ENCODE measurements at regions not wholly inside any gene's neighbourhood (a gene's known extent, or its start where the extent isn't known, plus 50 kb on each side); places are given as distances from the start of the nearest gene placed in this dataset.

- TF ChIP-seq WT1 (tag by site-specific recombination; IDR thresholded peaks at IDR 0.05) = no peak
Observed at GRCh38 chr13:91042870-91043269, 304.6 kb upstream of the MIR17HG start (continued).

GRCh38 chr13:91045351-91046034, 302.0 kb upstream of the MIR17HG start:
- no peaks in the 10 kb centered on the region for H3K4me1 ChIP-seq (ENCODE audit: control insufficient read depth, insufficient read depth, low read length)
- TF ChIP-seq KLF9 (tag by site-specific recombination; IDR thresholded peaks at IDR 0.05; ENCODE audit: low read depth) (no peak), ZNF654 (tag by site-specific recombination; IDR thresholded peaks at IDR 0.05; ENCODE audit: low read depth) (peak; percentile 18; the same call in 1 of the 2 replicates), KLF8 (tag by site-specific recombination; IDR thresholded peaks at IDR 0.05) (no peak)
- H3K9me3 ChIP-seq (ENCODE audit: control insufficient read depth, insufficient read depth, low read depth, low read length) = no peaks in the 10 kb centered on the region
- CTCF ChIA-PET = no interaction called here
- H3K36me3 ChIP-seq (ENCODE audit: control insufficient read depth in 2 of 2, insufficient read depth in 1 of 2, low read length in 2 of 2) = no peaks in the 10 kb centered on the region
- H3K4me3 ChIP-seq (ENCODE audit: low read depth, low read length) = no peak overlapping the region
- no peak overlapping the region for H3K27ac ChIP-seq (ENCODE audit: extremely low read depth, low read depth, low read length)
- POLR2A ChIA-PET = no interaction called here

- CTCF ChIA-PET = interaction anchor here (0.6 kb wide), 1 partner anchor 29 kb away, joined by 3 read pairs; no protein-coding TSS in a partner anchor
- no peak for TF ChIP-seq ZNF610 (tag by site-specific recombination; IDR thresholded peaks at IDR 0.05; ENCODE audit: borderline replicate concordance)
- TF ChIP-seq, protein P1, sequence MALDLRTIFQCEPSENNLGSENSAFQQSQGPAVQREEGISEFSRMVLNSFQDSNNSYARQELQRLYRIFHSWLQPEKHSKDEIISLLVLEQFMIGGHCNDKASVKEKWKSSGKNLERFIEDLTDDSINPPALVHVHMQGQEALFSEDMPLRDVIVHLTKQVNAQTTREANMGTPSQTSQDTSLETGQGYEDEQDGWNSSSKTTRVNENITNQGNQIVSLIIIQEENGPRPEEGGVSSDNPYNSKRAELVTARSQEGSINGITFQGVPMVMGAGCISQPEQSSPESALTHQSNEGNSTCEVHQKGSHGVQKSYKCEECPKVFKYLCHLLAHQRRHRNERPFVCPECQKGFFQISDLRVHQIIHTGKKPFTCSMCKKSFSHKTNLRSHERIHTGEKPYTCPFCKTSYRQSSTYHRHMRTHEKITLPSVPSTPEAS (tag by site-specific recombination; IDR thresholded peaks at IDR 0.05) = no peak
- TF ChIP-seq IKZF3 (tag by site-specific recombination; IDR thresholded peaks at IDR 0.05) = no peak
- TF ChIP-seq ZNF24 (tag by site-specific recombination; IDR thresholded peaks at IDR 0.05) = no peak
- no peak for TF ChIP-seq ZNF473 (tag by site-specific recombination; IDR thresholded peaks at IDR 0.05)
- TF ChIP-seq ZNF16 (tag by site-specific recombination; IDR thresholded peaks at IDR 0.05; ENCODE audit: low read depth) = no peak
- TF ChIP-seq BCL11A (tag by site-specific recombination; IDR thresholded peaks at IDR 0.05; ENCODE audit: low read depth) = no peak
- no peak for TF ChIP-seq SCRT2 (tag by site-specific recombination; IDR thresholded peaks at IDR 0.05)
- no peak for TF ChIP-seq ZSCAN18 (tag by site-specific recombination; IDR thresholded peaks at IDR 0.05)
- TF ChIP-seq YY1 (tag by site-specific recombination; IDR thresholded peaks at IDR 0.05) = no peak
- TF ChIP-seq ZSCAN16 (tag by site-specific recombination; IDR thresholded peaks at IDR 0.05) = no peak
- no peak for TF ChIP-seq ZNF514 (tag by site-specific recombination; IDR thresholded peaks at IDR 0.05)
- TF ChIP-seq ZNF174 (tag by site-specific recombination; IDR thresholded peaks at IDR 0.05) = no peak
- TF ChIP-seq BCL6B (tag by site-specific recombination; IDR thresholded peaks at IDR 0.05) = no peak
- TF ChIP-seq, protein P2, sequence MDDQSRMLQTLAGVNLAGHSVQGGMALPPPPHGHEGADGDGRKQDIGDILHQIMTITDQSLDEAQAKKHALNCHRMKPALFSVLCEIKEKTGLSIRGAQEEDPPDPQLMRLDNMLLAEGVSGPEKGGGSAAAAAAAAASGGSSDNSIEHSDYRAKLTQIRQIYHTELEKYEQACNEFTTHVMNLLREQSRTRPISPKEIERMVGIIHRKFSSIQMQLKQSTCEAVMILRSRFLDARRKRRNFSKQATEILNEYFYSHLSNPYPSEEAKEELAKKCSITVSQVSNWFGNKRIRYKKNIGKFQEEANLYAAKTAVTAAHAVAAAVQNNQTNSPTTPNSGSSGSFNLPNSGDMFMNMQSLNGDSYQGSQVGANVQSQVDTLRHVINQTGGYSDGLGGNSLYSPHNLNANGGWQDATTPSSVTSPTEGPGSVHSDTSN (CRISPR knock-in tag; IDR thresholded peaks at IDR 0.05) = no peak
- no peak for TF ChIP-seq ZSCAN23 (tag by site-specific recombination; IDR thresholded peaks at IDR 0.05)
- TF ChIP-seq ZNF404 (tag by site-specific recombination; IDR thresholded peaks at IDR 0.05) = no peak
- TF ChIP-seq ZNF37A (tag by site-specific recombination; IDR thresholded peaks at IDR 0.05) = no peak
- TF ChIP-seq KLF9 (tag by site-specific recombination; IDR thresholded peaks at IDR 0.05; ENCODE audit: low read depth) = no peak
- H3K36me3 ChIP-seq (ENCODE audit: control insufficient read depth in 2 of 2, insufficient read depth in 1 of 2, low read length in 2 of 2) = no peaks in the 10 kb centered on the region
- POLR2A ChIA-PET = no interaction called here
- H3K4me3 ChIP-seq (ENCODE audit: low read depth, low read length) = no peak overlapping the region
- no peaks in the 10 kb centered on the region for H3K9me3 ChIP-seq (ENCODE audit: control insufficient read depth, insufficient read depth, low read depth, low read length)
- H3K4me1 ChIP-seq (ENCODE audit: control insufficient read depth, insufficient read depth, low read length) = no peaks in the 10 kb centered on the region
- H3K27ac ChIP-seq (ENCODE audit: extremely low read depth, low read depth, low read length) = no peak overlapping the region
Observed at GRCh38 chr13:91046715-91047327, 300.7 kb upstream of the MIR17HG start.

Data from HEK293 (cell line).